ENCODE measurements at regions not wholly inside any gene's neighbourhood (a gene's known extent, or its start where the extent isn't known, plus 50 kb on each side); places are given as distances from the start of the nearest gene placed in this dataset.
"Not testable (repeated sequence)": the region's sequence is repeated elsewhere in the genome, so short reads cannot be mapped to it uniquely, and the experiment has no call there.

DNA sequence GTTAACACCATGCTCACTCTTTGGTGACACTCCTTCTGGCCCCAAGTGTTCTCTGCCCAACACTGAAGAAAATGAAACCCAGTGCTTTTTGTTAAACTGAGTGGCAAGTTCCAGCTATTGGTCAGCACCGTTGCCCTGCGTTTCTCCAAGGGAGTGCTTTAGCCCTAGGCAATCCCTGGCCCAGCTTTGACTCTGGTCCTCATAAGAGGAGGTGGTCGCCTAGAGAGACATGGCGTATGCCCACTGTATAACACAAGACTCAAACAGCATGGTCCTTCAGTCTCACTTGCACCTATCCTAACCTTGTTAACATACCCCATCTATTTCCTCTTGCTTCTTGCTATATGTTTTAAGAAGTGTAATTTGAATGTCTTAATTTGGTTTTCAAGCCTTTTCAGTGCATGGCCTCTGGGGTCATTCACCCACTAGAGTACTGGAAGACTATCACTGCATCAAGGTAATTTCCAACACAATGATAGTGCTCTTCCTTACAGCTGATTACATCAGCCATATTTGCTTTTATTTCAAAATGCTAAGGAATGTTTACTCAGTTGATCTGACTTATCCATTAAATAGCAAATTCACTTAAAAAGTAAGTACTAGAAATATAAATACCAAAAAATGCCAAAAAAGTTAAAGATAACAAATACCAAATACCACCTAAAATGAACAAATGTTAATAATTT lies 190.5 kb upstream of the SOX21 start:
- DNase-seq (ENCODE audit: low read depth) = no peak

DNA sequence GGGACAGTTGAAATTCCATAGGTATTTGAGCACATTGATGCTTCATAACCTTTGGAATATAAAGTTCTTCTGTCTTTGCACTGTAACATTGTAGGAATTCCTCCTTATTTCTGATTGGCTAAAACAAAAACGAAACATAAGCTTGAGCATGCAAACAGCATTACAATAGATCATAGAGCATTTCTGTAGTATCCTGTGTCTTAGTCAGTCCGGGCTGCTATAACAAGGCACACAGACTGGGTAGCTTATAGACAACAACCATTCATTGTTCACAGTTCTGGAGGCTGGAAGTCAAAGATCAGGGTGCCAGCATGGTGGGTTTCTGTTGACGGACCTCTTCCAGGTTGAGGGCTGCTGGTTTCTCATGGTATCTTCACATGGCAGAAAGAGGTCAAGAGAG lies 188.7 kb upstream of the SOX21 start:
- no peak for DNase-seq (ENCODE audit: low read depth)

DNA sequence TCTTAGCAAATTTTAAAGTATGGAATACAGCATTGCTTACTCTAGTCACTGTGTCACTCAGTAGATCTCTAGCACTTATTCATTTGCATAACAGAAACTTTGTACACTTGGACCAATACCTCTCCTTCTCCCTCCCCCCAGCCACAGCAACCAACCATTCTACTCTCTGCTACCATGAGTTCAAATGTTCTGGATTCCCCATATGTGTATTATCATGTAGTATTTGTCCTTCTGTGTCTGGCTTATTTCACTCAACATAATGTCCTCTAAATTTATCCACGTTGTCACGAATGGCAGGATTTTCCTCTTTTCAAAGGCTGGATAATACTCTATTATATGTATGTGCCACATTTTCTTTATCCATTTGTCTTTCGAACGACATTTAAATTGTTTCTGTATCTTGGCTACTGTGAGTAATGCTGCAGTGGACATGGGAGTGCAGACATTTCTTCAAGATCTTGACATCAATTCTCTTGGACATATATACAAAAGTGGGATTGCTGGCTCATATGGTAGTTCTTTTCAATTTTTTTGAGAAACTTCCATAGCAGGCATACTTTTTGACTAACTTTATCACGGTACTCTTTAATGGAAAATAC lies 184.5 kb upstream of the SOX21 start:
- no peak for DNase-seq (ENCODE audit: low read depth)

DNA sequence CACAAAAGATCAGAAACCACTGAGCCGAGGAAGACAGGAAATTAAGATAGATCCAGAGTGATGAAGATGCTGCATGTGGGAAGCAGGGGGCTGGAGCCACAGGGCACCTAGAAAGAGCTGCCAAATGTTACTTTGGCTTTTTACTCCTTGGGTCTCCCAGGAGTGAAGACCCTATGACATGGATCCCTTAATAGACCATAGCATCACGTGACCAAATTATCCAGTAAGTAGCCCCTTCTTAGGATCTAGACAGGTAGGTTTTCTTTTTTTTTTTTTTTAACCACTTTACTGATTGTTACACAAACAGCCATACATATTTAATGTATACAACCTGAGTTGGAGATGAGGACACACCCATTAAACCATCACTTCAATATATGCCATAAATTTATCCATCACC lies 183.9 kb upstream of the SOX21 start:
- no peak for DNase-seq (ENCODE audit: low read depth)

DNA sequence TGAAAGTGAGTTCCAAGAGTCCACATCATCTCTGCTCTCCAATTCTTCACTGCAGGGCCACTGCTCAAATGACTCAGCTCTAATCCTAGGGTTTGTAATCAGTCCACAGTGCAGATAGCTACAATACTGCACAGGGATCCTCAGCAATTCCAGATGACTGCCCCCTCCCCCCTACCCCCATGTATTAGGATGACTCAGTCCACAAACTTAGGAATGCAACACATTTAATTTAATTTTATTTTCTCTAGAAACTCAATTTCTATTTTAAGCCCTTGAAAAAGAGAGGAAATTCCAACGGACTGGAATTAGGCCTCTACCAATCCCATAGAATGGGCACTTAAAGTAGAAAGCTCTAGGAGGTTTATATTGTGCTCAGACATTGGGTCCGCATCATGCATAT lies 173.8 kb upstream of the SOX21 start:
- no peak for DNase-seq (ENCODE audit: low read depth)

GRCh38 chr13:94880463-94880862 lies 168.1 kb upstream of the SOX21 start:
- DNase-seq (ENCODE audit: low read depth) = no peak

DNA sequence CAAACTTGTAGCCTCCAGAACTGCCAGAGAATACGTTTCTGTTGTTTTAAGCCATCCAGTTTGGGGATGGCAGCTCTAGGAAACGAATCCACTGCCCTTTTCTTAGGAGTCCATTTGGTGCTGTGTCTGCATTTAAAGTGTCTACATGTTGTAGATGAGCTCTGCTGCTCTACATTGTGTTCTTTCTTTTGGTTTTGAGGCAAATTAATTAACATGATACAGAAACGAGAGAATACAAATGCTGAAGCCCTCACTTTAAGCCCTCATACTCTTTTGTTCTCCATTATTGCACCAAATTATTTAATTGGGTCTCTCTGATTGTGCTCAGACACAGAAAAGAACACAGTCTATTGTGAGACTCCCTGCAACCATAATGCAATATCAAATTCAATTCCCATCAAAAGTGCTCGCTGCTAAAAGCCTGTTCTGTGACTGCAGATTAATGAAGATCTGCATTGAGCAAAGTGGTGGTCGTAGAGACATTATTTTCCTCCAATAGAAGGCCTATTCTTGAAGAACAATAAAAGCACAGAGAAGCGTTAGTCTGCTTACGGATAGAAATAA lies 166.3 kb upstream of the SOX21 start:
- no peak for DNase-seq (ENCODE audit: low read depth)

DNA sequence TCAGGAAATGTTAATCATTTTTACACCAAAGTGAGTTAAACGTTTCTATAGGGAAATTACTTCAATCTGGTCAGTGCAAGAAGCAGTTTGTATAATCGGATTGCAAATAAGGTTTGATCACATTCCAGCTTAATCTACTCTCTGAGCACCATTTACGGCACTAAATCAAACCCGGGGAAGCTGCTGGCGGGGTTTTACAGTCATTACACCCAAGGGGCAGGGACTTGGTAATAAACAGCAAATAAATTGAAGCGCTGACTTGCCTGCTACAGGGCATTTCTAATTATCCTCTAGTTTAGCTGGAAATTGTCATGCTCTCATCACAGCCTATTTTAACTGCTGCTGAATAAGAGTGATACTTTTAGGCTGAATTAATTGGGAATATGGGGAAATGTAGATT lies 152.1 kb upstream of the SOX21 start:
- DNase-seq (ENCODE audit: low read depth) = no peak

GRCh38 chr13:94860981-94861407 lies 148.6 kb upstream of the SOX21 start:
- no peak for DNase-seq (ENCODE audit: low read depth)

DNA sequence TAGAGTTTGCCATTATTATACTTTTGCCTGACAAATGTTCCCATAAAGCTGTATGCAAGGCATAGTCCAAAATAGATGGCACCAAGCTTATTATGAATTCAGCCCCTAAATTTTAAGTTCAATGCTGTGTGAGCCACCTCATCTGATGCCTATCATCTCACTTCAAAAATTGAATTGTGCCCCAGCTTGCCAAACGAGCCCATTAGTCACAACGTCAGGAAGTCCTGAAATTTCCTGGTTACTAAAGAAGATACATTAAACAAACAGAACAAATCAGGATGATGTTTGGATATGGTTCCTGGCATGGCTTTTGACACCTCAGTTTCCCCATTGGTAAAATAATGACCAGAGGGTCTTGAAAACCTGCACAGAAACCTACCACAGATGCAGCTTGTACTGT lies 147.5 kb upstream of the SOX21 start:
- DNase-seq (ENCODE audit: low read depth) = no peak

GRCh38 chr13:94859278-94859691 lies 146.9 kb upstream of the SOX21 start:
- DNase-seq (ENCODE audit: low read depth) = no peak

GRCh38 chr13:94858856-94859255 lies 146.5 kb upstream of the SOX21 start:
- no peak for DNase-seq (ENCODE audit: low read depth)

GRCh38 chr13:94854688-94855087 lies 142.3 kb upstream of the SOX21 start:
- no peak for DNase-seq (ENCODE audit: low read depth)

DNA sequence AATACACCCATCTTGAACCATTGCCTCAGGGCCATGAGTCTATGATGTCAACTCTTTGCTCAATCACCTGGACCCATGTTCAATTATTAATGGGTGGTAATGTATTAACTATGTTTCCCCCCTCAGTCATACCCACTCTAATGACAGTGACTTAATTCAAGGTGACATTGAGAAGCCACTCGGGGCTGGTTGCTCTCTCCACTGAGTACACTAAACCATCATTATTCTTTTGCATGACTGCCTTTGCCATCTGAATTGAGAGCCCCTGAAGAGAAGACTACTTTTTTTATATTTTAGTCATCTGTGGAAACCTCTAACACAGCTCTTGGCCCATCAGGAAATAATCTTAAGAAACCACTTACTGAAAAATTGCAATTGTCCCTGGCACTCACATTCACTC lies 139.2 kb upstream of the SOX21 start:
- no peak for DNase-seq (ENCODE audit: low read depth)

DNA sequence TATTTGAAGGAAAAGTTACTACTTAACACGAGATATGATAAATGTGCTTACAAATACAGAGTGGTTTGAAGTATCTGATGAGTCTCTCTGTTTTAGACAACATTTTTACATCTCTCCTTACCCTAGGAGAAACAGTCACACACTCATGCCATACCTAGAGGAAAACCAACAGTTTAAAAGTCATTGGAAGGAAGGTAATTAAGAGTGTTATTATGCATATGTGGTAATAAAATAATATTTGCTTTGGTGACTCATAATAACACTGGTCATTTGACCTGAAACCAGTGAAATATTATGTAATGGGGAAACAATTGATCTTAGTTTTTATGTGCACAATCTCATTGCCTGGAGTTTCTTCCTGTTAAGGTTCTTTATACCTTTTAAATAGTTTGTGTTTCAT lies 136.9 kb upstream of the SOX21 start:
- no peak for DNase-seq (ENCODE audit: low read depth)

GRCh38 chr13:94842901-94843300 lies 130.6 kb upstream of the SOX21 start:
- no peak for DNase-seq (ENCODE audit: low read depth)

- not testable (repeated sequence) for DNase-seq (ENCODE audit: low read depth)
These were observed 124.7 kb upstream of the SOX21 start for GRCh38 chr13:94837056-94837455.

GRCh38 chr13:94829837-94830365 lies 117.6 kb upstream of the SOX21 start:
- DNase-seq (ENCODE audit: low read depth) = no peak

- DNase-seq (ENCODE audit: low read depth) = no peak
These were observed 117.0 kb upstream of the SOX21 start for GRCh38 chr13:94829185-94829836.

DNA sequence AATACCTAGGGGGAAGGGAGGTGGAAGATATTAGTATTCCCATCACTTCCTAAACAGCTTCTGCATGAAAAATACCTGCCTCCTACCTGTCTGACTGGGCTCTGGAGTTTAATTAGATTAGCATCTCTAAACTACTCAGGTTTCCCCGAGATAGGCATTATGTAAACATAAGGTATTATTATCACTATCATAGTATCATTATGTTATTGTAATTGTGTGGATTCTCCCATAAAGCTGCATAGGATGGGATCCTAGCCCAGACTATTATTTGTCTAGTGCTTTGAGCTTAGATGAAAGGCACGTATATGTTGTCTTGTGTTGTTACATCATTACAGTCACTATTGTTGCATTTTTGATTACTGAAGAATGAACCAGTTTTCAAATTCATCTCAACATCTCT lies 115.2 kb upstream of the SOX21 start:
- no peak for DNase-seq (ENCODE audit: low read depth)

- DNase-seq (ENCODE audit: low read depth) = no peak
These were observed 113.2 kb upstream of the SOX21 start for GRCh38 chr13:94825507-94825906.

DNA sequence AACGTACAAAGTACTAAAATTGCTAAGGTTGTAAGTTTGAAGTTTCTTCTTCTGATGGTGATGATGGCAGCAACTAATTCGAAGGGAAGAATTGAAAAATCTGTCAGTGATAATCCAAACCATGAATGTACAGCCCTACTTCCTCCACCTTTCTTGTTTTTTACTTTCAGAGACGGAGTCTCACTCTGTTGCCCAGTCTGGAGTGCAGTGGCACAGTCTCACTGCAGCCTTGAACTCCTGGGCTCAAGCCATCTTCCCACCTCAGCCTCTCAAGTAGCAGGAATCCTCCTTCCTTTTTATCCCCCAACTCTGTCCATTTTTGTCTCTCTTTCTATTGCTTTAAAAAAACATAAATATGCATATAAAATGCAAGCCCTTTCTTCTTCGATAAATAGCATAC lies 112.3 kb upstream of the SOX21 start:
- no peak for DNase-seq (ENCODE audit: low read depth)

- DNase-seq (ENCODE audit: low read depth) = no peak
These were observed 110.0 kb upstream of the SOX21 start for GRCh38 chr13:94822356-94822755.

Data from HS-5 (cell line).